ENCODE measurements at regions not wholly inside any gene's neighbourhood (a gene's known extent, or its start where the extent isn't known, plus 50 kb on each side); places are given as distances from the start of the nearest gene placed in this dataset.

- Histone ChIP-seq H3K23me2 (ENCODE audit: insufficient read length, low read depth, low read length, poor library complexity, severe bottlenecking) (no peaks in the 10 kb centered on the region), H3K4me1 (ENCODE audit: insufficient read depth, low read length) (no peaks in the 10 kb centered on the region), H3K27me3 (ENCODE audit: insufficient read depth, low read length) (no peaks in the 10 kb centered on the region), H3T11ph (ENCODE audit: low read length) (no peak overlapping the region), H3K27ac (ENCODE audit: insufficient read length, low read depth, low read length) (no peak overlapping the region), H3K9me3 (ENCODE audit: control insufficient read depth, low read depth, low read length) (no peaks in the 10 kb centered on the region), H3K18ac (ENCODE audit: insufficient read length, low read depth, low read length) (no peak overlapping the region), H3K4me2 (ENCODE audit: insufficient read depth, insufficient read length, low read length) (no peak overlapping the region), H2BK12ac (ENCODE audit: insufficient read length, low read depth, low read length) (no peak overlapping the region), H3K14ac (ENCODE audit: insufficient read depth, low read length) (no peak overlapping the region), H3K56ac (ENCODE audit: insufficient read length, low read depth, low read length) (no peak overlapping the region), H2AFZ (ENCODE audit: low read length) (no peak overlapping the region), H4K5ac (ENCODE audit: insufficient read length, low read depth, low read length) (no peak overlapping the region), H2BK5ac (ENCODE audit: insufficient read length, low read length) (no peak overlapping the region), H3K79me1 (ENCODE audit: insufficient read depth, low read depth, low read length, poor library complexity, severe bottlenecking) (no peaks in the 10 kb centered on the region), H2BK15ac (ENCODE audit: low read depth, low read length) (no peak overlapping the region), H3K79me2 (ENCODE audit: insufficient read depth, low read length) (no peaks in the 10 kb centered on the region), H3K9ac (ENCODE audit: extremely low read depth, insufficient read length, low read length) (no peak overlapping the region), H4K20me1 (ENCODE audit: control insufficient read depth, insufficient read depth, insufficient read length) (no peaks in the 10 kb centered on the region), H4K8ac (replicated peaks; ENCODE audit: insufficient read length, low read depth, low read length) (no peak overlapping the region), H2BK20ac (ENCODE audit: low read depth, low read length, poor library complexity, severe bottlenecking) (no peak overlapping the region), H2AK5ac (ENCODE audit: insufficient read length, low read length) (no peak overlapping the region), H3K23ac (ENCODE audit: insufficient read length, low read depth, low read length) (no peak overlapping the region), H2BK120ac (ENCODE audit: low read depth, low read length, poor library complexity, severe bottlenecking) (no peak overlapping the region), H4K91ac (ENCODE audit: insufficient read length, low read depth, low read length) (no peak overlapping the region), H3K4ac (ENCODE audit: low read depth, low read length) (no peak overlapping the region)
- DNase-seq, result no peak
- Mint-ChIP-seq H3K4me1 (no peaks in the 10 kb centered on the region), H3K4me3 (no peak overlapping the region), H3K27ac (no peak overlapping the region; a peak in 1 of 7 replicates), H3K9me3 (no peaks in the 10 kb centered on the region), H3K27me3 (ENCODE audit: low read depth) (no peaks in the 10 kb centered on the region), H3K36me3 (ENCODE audit: insufficient read depth in 1 of 3, low read depth in 3 of 3) (no peaks in the 10 kb centered on the region)
- WGBS (ENCODE audit: extremely low coverage, insufficient read length, low lambda C conversion rate), result no CpG with 5 or more reads among the region's 4 CpGs
- TF ChIP-seq CTCF (conservative IDR thresholded peaks at IDR 0.05), result no peak
Observed at GRCh38 chr5:100659080-100659795, 124.1 kb downstream of the FAM174A start.

Data from H9 (cell line).